ENCODE measurements at regions not wholly inside any gene's neighbourhood (a gene's known extent, or its start where the extent isn't known, plus 50 kb on each side); places are given as distances from the start of the nearest gene placed in this dataset.

- no peaks in the 10 kb centered on the region for H3K36me3 Mint-ChIP-seq
- H3K4me3 Mint-ChIP-seq, result no peak overlapping the region
- no peak overlapping the region for H3K27ac Mint-ChIP-seq
- no peak for ATAC-seq
- no peak for DNase-seq (ENCODE audit: low spot score in 2 of 2)
- H3K4me1 Mint-ChIP-seq, result no peaks in the 10 kb centered on the region
- H3K9me3 Mint-ChIP-seq, result peaks cover 2% of the 10 kb centered on the region
Observed at GRCh38 chr5:167998148-167998767, 293.2 kb upstream of the WWC1 start.

GRCh38 chr5:167999182-167999581 is 292.3 kb upstream of the WWC1 start:
- Mint-ChIP-seq H3K36me3 (no peaks in the 10 kb centered on the region), H3K9me3 (peaks cover 2% of the 10 kb centered on the region), H3K4me1 (no peaks in the 10 kb centered on the region), H3K4me3 (no peak overlapping the region), H3K27ac (no peak overlapping the region)
- ATAC-seq, result no peak
- no peak for DNase-seq (ENCODE audit: low spot score in 2 of 2)

- DNase-seq (ENCODE audit: low spot score in 2 of 2) (no peak), ATAC-seq (no peak)
- Mint-ChIP-seq H3K4me3 (no peak overlapping the region), H3K4me1 (no peaks in the 10 kb centered on the region), H3K36me3 (no peaks in the 10 kb centered on the region), H3K27ac (no peak overlapping the region), H3K9me3 (peaks cover 2% of the 10 kb centered on the region)
Observed at GRCh38 chr5:168001318-168001717, 290.1 kb upstream of the WWC1 start.

GRCh38 chr5:168002116-168002515 is 289.3 kb upstream of the WWC1 start:
- Mint-ChIP-seq H3K36me3 (no peaks in the 10 kb centered on the region), H3K27ac (no peak overlapping the region), H3K4me1 (no peaks in the 10 kb centered on the region), H3K9me3 (peaks cover 2% of the 10 kb centered on the region), H3K4me3 (no peak overlapping the region)
- ATAC-seq (no peak), DNase-seq (ENCODE audit: low spot score in 2 of 2) (no peak)

GRCh38 chr5:168005093-168005492 is 286.4 kb upstream of the WWC1 start:
- Mint-ChIP-seq H3K9me3 (no peaks in the 10 kb centered on the region), H3K4me3 (no peak overlapping the region), H3K27ac (no peak overlapping the region), H3K4me1 (no peaks in the 10 kb centered on the region), H3K36me3 (no peaks in the 10 kb centered on the region)
- DNase-seq (ENCODE audit: low spot score in 2 of 2), result no peak
- no peak for ATAC-seq

- Mint-ChIP-seq H3K4me3 (no peak overlapping the region), H3K4me1 (no peaks in the 10 kb centered on the region), H3K27ac (no peak overlapping the region), H3K9me3 (no peaks in the 10 kb centered on the region), H3K36me3 (no peaks in the 10 kb centered on the region)
- DNase-seq (ENCODE audit: low spot score in 2 of 2), result no peak
- no peak for ATAC-seq
Observed at GRCh38 chr5:168005936-168006335, 285.5 kb upstream of the WWC1 start.

GRCh38 chr5:168006456-168007130 is 284.9 kb upstream of the WWC1 start:
- Mint-ChIP-seq H3K4me1 (no peaks in the 10 kb centered on the region), H3K27ac (no peak overlapping the region), H3K9me3 (no peaks in the 10 kb centered on the region), H3K36me3 (no peaks in the 10 kb centered on the region), H3K4me3 (no peak overlapping the region)
- ATAC-seq, result no peak
- DNase-seq (ENCODE audit: low spot score in 2 of 2), result no peak

- no peak overlapping the region for H3K27ac Mint-ChIP-seq
- H3K36me3 Mint-ChIP-seq, result no peaks in the 10 kb centered on the region
- DNase-seq (ENCODE audit: low spot score in 2 of 2) (no peak), ATAC-seq (no peak)
- no peaks in the 10 kb centered on the region for H3K9me3 Mint-ChIP-seq
- no peaks in the 10 kb centered on the region for H3K4me1 Mint-ChIP-seq
- H3K4me3 Mint-ChIP-seq, result no peak overlapping the region
Observed at GRCh38 chr5:168007286-168007685, 284.2 kb upstream of the WWC1 start.

- no peak for ATAC-seq
- no peak overlapping the region for H3K27ac Mint-ChIP-seq
Observed at GRCh38 chr5:168008555-168008954, 282.9 kb upstream of the WWC1 start.

GRCh38 chr5:168011096-168011495 is 280.3 kb upstream of the WWC1 start:
- Mint-ChIP-seq H3K4me3 (no peak overlapping the region), H3K27ac (no peak overlapping the region), H3K36me3 (no peaks in the 10 kb centered on the region), H3K4me1 (no peaks in the 10 kb centered on the region), H3K9me3 (no peaks in the 10 kb centered on the region)
- DNase-seq (ENCODE audit: low spot score in 2 of 2) (no peak), ATAC-seq (no peak)

More at GRCh38 chr5:168008555-168008954, 282.9 kb upstream of the WWC1 start:
- Mint-ChIP-seq H3K9me3 (no peaks in the 10 kb centered on the region), H3K4me1 (no peaks in the 10 kb centered on the region), H3K36me3 (no peaks in the 10 kb centered on the region), H3K4me3 (no peak overlapping the region)
- DNase-seq (ENCODE audit: low spot score in 2 of 2), result no peak

GRCh38 chr5:168012006-168012405 is 279.4 kb upstream of the WWC1 start:
- Mint-ChIP-seq H3K4me3 (no peak overlapping the region), H3K4me1 (no peaks in the 10 kb centered on the region), H3K9me3 (no peaks in the 10 kb centered on the region), H3K36me3 (no peaks in the 10 kb centered on the region), H3K27ac (no peak overlapping the region)
- DNase-seq (ENCODE audit: low spot score in 2 of 2), result no peak
- ATAC-seq, result no peak

- DNase-seq (ENCODE audit: low spot score in 2 of 2) (no peak), ATAC-seq (no peak)
- H3K4me1 Mint-ChIP-seq, result no peaks in the 10 kb centered on the region
- H3K4me3 Mint-ChIP-seq, result no peak overlapping the region
- H3K9me3 Mint-ChIP-seq, result no peaks in the 10 kb centered on the region
- no peaks in the 10 kb centered on the region for H3K36me3 Mint-ChIP-seq
- no peak overlapping the region for H3K27ac Mint-ChIP-seq
Observed at GRCh38 chr5:168013546-168013945, 277.9 kb upstream of the WWC1 start.

- no peaks in the 10 kb centered on the region for H3K4me1 Mint-ChIP-seq
- no peaks in the 10 kb centered on the region for H3K9me3 Mint-ChIP-seq
- H3K4me3 Mint-ChIP-seq, result no peak overlapping the region
- no peak for DNase-seq (ENCODE audit: low spot score in 2 of 2)
- no peak overlapping the region for H3K27ac Mint-ChIP-seq
- ATAC-seq, result no peak
- H3K36me3 Mint-ChIP-seq, result no peaks in the 10 kb centered on the region
Observed at GRCh38 chr5:168014433-168015123, 276.9 kb upstream of the WWC1 start.

GRCh38 chr5:168015506-168015905 is 275.9 kb upstream of the WWC1 start:
- no peaks in the 10 kb centered on the region for H3K36me3 Mint-ChIP-seq
- ATAC-seq, result no peak
- no peaks in the 10 kb centered on the region for H3K4me1 Mint-ChIP-seq
- no peak overlapping the region for H3K27ac Mint-ChIP-seq
- no peak for DNase-seq (ENCODE audit: low spot score in 2 of 2)
- H3K4me3 Mint-ChIP-seq, result no peak overlapping the region
- H3K9me3 Mint-ChIP-seq, result no peaks in the 10 kb centered on the region

- no peak for ATAC-seq
- H3K9me3 Mint-ChIP-seq, result no peaks in the 10 kb centered on the region
- H3K4me3 Mint-ChIP-seq, result no peak overlapping the region
Observed at GRCh38 chr5:168017313-168017712, 274.1 kb upstream of the WWC1 start.

GRCh38 chr5:168019143-168019542 is 272.3 kb upstream of the WWC1 start:
- Mint-ChIP-seq H3K9me3 (no peaks in the 10 kb centered on the region), H3K4me3 (no peak overlapping the region), H3K4me1 (no peaks in the 10 kb centered on the region), H3K27ac (no peak overlapping the region), H3K36me3 (no peaks in the 10 kb centered on the region)
- no peak for DNase-seq (ENCODE audit: low spot score in 2 of 2)
- no peak for ATAC-seq

More at GRCh38 chr5:168017313-168017712, 274.1 kb upstream of the WWC1 start:
- H3K36me3 Mint-ChIP-seq, result no peaks in the 10 kb centered on the region
- no peak for DNase-seq (ENCODE audit: low spot score in 2 of 2)
- H3K27ac Mint-ChIP-seq, result no peak overlapping the region
- no peaks in the 10 kb centered on the region for H3K4me1 Mint-ChIP-seq
